LHCN-M2 (cell line): ENCODE measurements at regions not wholly inside any gene's neighbourhood (a gene's known extent, or its start where the extent isn't known, plus 50 kb on each side); places are given as distances from the start of the nearest gene placed in this dataset.
"Not testable (repeated sequence)": the region's sequence is repeated elsewhere in the genome, so short reads cannot be mapped to it uniquely, and the experiment has no call there.

Source experiments
- DNase-seq: peaks from one replicate; pipeline ENCODE4 v3.0.0-alpha.2; 2012; ENCODE audit warnings: low read depth

DNA sequence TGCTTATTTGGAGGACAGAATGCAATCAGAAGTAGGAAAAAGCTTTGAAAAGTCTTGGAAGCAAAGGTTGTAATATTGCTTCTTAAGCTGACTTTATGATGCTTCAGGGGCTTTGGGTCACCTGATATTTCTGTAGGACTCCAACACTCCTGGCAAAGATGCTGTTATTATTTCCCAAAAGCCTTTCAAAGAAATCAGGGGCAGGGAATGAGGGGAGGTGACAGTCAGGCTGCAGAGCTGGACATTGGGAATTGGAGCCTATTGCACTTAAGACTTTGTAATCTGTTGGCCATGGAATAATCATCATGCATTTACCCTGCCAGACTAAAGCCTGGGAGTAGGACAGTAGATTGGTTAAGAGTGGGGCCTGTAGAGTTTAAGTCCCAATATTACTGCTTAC, 168.3 kb upstream of the IL12B start:
- DNase-seq: no peak

DNA sequence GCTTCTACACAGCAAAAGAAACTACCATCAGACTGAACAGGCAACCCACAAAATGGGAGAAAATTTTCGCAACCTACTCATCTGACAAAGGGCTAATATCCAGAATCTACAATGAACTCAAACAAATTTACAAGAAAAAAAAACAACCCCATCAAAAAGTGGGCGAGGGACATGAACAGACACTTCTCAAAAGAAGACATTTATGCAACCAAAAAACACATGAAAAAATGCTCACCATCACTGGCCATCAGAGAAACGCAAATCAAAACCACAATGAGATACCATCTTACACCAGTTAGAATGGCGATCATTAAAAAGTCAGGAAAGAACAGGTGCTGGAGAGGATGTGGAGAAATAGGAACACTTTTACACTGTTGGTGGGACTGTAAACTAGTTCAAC, 171.8 kb upstream of the IL12B start:
- DNase-seq: not testable (repeated sequence)

DNA sequence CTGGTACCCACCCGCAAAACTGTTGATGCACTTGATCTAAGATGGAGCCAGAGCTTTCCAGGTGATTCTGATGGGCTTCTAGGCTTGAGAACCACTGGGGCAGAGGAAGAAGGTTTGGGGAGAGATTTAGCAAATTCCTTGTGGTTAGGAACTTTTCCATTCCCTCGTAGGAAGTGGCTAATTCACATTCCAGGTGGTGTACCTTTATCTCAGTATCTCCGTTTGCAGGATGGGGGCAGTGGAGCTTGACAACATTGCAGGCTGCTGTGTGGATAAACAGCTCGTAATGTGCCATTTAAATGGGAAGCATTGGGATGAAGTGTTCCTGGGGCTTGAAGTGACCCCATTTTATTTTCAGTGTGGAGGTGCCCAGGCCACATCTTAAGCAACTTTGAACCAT, 172.9 kb upstream of the IL12B start:
- DNase-seq: no peak

DNA sequence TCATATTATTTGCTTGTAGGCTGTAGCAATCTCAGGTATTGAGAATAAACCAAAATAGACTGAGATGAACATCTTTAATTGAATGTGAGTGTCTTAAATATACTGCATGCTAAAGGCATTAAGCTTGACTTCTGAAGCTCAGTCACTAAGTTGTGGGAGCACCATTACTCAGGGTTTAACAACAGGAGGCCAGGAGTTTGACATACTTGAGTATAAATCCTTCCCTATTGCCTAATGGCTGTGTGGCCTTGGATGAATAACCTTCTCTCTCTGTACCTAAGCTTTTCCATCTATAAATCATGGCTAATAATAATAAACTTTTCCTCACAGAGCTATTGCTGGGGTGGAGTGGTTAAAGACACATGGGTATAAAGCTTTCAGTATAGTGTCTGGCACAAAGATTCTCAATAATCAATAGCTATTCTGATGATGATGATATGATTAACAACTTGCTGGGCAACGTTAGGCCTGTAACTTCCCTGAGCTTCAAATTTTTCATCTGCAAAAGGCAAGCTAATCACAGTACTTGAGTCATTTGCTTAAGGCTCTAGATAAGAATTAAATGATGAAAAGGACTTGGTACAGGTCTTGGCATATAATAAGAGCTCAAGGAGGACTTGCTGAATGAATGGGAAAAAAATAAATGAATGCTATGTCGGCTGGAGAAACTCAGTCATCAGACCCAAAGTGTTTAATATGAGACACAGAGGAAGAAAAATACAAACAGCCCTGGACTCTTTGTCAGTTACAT, 174.0 kb upstream of the IL12B start:
- DNase-seq: peak; percentile 5

DNA sequence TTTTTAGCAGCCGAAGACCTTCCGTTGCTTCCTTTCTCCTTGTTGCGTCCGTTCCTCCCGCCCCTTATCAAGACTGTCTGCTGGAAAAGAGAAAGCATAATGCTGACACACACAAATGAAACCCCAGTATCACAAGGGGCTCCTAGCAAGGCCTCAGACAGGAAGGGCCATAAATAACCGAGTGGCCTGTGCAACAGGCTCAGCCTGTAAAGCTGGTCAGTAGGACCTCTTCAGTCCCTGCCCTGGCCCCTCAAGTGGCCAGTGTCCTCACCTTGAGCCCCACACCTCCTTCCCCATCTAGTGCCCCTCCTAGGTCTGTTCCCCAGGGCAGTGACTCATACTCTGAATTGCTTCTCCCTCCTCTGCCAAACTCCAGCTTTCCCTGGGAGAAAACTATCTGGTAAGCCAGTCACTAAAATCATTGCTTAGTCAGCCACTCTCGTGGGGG, 174.6 kb upstream of the IL12B start:
- peak; percentile 48 for DNase-seq

DNA sequence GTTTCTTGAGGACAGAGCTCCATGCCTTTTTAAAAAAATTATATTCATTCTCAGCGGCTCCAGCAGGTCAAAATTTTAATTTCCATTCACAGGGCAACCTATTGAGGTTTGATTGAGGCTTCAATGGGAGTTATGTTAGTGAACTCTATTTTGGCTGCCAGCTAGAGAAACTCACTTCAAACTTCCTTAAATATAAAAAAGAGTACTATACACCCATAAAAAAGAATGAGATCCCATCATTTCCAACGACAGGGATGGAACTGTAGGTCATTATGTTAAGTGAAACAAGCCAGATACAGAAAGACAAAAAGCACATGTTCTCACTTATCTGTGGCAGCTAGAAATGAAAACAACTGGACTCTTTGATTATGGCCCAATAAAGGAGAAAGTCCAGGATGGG, 176.8 kb upstream of the IL12B start:
- no peak for DNase-seq

DNA sequence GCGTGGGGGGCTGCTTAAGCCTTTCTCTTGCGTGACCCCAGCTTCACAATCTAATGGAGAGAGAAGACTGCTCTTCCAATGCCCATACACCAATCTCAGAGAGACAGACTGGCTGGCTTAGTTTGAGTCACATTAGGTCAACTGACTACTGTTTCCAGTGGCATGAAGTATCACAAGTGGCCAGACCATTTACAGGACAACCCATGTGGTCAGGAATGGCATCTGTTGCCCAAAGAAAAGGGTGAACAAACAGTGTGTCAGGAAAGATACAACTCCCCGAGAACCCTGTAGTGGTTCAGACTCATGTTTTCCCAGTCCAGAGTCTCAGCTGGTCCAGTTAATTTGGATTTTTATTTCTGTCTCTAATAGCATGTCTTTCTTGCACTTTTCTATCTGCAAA, 177.4 kb upstream of the IL12B start:
- DNase-seq: peak; percentile 26

DNA sequence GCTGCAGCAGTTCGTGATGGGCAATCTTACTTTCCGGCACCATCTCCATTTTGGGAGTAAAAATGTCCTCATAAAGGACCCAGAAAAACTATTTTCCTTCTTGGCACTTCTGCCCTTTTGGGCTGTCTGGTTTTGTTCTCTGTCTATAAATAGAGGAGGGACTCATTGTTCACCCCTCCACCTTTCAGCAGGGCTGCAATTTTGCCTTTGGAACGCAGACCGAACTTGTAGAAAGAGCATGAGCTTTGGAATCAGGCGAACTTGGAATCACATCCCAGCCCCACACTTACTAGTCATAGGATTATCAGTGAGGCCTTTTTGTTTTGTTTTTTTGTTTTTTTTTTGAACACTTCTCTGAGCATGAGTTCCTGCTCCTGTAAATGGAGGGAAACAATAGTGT, 178.1 kb upstream of the IL12B start:
- no peak for DNase-seq

DNA sequence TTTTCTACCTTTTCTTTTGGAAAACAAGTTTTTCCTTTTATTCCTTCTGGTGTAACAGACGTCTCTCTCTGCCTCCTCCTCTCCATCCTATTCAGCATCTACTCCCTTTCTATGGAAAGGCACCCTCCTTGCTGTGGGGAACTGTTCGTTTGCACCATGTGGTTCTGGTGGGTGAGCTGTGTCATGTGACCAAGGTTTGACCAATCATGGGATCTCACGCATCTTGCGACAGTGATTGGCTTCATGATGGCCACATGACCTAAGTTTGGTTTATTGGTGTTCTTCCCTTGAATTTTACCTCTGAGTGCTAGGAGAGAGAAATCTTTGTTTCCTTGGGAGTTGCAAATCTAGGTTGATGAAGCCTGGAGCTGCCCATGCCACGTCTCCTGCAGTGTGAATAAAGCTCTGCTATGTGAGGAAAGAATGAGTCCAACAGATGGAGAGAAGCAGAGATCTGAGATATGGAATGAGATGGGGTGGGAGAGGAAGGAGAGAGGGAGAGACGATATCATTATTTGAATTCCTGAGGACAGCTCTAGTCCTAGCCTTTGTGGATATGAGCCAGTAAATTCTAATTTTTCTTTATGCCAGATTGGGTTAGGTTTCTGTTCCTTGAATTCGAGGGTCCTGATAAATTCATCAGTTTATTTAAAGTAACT, 178.8 kb upstream of the IL12B start:
- DNase-seq: no peak

DNA sequence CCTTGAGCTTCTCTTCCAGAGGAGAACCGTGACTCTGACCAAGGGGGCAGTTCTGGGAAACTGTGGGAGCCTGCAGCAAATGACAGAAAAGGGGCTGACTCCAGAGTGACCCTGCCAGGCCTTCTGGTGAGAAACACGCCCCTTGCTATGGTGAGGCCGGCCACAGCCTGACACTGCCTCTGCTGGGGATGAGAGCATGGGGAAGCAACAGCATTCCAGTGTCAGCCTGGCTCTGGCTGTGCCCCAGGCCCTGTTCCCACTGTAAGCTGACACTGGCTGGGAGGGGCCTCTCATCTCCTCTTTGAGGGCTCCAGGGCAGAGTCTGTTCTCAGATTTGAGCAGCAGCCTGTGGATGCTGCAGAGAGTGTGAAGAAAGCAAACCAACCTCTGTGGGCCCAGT, 180.0 kb upstream of the IL12B start:
- peak; percentile 66 for DNase-seq

DNA sequence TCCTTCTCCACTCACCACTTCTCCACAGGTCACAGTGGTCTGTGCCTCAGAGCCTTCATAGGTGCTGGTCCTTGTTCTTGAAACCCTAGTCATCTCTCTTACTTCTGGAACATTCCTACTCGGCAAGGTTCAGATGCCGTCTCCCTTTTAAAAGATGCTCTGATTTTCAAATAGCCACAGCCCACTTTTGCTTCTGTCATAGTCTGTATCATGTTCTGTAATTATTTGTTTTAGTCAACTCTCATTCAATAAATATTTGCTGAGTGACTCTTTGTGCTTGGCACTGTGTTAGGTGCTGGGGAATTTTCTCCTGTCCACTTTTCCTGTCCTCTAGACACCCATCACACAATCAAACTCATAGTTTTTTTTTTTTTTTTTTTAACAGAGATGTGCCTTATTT, 181.3 kb upstream of the IL12B start:
- no peak for DNase-seq

DNA sequence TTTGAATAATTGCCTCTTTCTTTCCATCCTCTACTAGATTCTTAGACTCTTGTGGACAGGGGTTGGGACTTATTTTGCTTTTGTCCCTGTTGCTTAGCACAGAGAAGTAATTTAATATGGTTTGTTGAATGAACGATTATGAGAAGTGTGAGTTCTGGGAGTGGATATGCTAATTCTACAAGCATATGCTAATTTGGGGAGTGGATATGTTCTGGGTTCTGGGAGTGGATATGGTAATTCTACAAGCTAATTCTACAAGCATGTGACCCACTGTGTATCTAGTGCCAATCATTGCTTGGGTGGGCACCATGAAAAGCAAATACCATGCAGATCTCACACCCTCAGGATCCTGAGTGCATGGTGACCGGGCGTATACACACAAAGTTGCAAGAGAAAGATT, 181.8 kb upstream of the IL12B start:
- no peak for DNase-seq

DNA sequence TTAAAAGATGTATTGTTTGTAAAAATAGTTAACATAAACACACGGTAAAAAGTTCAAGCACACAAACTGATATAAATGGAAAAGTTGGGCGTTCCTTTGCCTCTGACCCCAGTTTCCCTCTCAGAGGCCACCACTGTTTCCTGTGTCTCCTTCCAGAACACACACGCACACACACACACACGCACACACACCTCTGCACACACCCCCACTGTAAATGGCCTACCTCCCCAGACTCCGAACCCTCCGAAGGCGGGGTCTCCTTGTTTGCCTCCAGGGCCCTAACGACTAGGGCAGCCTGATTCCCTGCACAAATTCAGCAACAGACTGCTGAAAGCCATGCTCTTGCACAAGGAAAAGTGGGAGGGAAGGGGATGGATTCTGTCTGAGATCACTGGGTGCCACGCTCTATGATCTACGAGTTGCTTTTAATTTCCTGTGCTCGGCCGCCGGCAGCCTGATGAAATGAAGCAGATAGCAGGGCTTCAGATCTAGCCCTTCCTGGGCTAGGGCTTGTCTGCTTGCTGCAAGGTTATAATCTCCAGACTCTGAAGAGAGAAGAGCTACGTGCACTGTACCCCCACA, 184.0 kb upstream of the IL12B start:
- no peak for DNase-seq

DNA sequence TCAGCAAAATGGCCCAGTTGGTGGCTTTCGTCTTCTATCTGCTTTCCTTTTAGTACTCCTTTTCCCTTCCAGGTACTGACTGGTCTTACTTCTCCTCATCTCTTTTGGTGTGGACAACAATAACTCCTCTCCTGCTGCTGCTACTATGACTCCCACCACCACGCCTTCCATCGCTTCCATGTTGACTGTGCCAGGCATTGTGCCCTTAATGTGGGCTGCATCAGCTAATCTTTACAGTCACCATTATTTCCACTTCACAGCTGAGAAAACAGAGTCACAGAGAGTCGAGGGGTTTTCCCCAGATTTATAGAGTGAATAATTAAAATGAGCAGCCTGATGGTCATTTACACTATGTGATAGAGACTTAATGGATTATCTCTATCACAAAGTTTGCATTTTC, 184.9 kb upstream of the IL12B start:
- DNase-seq: no peak

DNA sequence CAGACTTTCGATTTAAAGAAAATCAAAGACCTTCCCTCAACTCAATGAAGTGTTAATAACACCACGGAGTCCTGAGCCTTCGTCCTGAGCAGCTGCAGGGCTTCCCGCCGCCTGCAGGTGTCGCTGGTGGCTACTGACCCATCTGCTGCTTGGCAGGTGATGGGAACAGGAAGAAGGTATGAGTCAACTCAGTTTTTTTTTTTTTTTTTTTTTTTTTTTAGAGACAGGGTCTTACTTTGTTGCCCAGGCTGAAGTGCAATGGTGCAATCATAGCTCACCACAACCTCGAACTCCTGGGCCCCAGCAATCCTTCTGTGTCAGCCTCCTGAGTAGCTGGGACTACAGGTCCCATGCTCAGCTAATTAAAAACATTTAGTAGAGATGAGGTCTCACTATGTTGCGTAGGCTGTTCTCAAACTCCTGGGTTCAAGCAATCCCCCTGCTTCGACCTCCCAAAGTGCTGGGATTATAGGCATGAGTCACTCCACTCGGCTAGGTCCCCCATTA, 185.7 kb upstream of the IL12B start:
- DNase-seq: peak; percentile 52

DNA sequence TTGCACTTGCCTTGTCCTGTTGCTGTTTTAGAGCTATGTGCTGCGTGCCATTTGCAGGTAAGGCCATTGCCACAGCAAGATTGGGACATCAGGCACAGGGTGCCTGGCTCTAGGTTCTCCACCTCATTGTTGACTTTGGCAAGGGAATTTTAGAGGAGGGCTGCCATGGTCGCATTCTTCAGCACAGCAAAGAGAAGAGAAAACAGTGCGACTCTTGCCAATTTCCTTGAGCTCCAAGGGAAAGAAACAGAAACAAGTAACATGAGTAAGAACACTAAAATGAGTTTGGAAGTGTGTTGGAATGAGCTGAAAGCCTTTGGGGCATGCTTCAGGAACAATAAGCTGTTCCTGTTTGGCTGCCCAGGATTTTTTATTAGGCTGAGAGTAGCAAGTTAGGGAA, 188.1 kb upstream of the IL12B start:
- DNase-seq: no peak

DNA sequence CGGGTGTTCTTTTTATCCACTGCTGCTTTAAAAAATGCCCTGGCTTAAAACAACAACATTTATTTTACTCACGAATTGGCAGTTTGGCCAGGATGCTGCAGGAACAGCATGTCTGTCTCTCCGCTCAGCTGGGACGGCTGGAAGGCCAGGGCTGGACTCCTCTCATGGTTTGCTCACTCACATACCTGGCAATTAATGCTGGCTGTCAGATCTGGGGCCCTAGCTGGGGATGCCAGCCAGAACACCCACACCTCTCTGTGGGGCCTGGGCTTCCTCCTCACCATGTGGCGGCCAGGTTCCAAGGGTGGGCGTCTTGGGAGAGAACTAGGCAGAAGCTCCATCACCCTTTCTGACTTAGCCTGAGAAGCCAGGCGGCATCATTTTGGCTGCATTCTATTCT, 189.1 kb upstream of the IL12B start:
- DNase-seq: no peak

DNA sequence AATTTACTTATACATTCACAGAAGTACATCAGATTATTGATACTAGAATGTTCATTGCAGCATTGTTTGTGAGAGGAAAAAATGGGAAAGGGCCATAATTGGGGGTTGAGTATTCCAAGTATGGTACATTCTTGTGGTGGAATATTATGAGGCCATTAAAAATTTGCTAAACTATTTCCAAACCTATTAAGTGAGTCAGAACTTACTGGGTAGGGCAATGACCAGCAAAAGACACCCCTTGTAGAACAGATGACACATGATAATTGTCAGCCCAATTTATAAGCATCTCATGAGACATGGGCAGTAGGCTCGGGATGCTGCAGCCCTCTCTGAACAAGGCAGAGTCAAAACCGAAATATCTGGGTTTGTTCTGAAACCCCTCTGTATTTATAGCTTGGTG, 192.6 kb upstream of the IL12B start:
- DNase-seq: no peak

DNA sequence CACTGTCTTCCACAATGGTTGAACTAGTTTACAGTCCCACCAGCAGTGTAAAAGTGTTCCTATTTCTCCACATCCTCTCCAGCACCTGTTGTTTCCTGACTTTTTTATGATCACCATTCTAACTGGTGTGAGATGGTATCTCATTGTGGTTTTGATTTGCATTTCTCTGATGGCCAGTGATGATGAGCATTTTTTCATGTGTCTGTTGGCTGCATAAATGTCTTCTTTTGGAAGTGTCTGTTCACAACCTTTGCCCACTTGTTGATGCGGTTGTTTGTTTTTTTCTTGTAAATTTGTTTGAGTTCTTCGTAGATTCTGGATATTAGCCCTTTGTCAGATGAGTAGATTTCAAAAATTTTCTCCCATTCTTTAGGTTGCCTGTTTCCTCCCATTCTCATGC, 194.0 kb upstream of the IL12B start:
- DNase-seq: not testable (repeated sequence)

DNA sequence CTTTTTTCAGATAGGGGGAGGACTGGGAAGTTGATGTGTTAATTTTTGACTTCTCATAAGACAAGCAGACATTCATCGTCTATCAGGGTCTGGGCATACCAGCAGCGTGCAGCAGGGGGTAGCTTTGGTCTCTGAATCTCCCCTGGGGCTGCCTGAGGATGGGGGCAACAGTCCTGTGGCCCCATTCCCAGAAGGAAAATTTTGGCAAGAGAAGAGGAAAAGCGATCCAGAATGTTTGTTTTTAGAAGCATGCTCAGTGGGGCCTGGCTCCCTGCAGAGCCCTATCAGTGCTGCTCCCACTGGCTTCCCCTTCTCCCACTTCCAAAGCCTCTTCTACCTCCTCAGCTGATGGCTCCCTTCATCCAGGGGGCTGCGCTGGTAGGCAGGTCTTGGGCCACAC, 194.8 kb upstream of the IL12B start:
- DNase-seq: no peak

DNA sequence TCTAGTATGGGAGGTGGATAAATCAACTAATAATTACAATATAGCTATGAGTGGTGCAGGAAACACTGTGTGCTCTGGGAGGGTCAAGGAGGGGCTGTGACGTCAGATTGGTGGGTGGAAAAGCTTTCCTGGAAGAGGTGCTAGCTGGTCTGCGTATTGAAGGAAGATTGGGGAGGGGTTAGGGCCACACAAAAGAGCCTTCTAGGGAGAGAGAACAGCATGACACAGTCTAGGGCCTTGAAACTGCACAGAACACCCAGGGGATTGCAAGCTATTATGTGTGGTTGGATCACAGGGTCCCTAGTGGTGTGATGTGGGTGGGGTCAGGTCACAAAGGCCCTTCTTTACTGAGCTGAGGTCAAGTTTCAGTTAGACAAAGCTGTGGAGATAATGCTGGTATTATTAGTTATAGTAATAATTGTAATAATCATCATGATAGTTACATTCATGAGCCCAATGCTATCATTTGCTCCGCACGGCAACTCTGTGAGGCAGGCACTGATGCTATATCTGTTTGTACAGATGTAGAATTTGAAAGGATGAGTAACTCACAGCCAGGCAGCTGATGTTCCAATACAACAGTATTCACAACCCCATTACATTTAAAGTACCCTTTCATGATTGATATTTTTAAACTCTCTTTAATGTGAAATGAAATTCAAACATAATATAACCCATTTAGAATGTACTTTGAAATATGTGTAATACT, 197.4 kb upstream of the IL12B start:
- no peak for DNase-seq

DNA sequence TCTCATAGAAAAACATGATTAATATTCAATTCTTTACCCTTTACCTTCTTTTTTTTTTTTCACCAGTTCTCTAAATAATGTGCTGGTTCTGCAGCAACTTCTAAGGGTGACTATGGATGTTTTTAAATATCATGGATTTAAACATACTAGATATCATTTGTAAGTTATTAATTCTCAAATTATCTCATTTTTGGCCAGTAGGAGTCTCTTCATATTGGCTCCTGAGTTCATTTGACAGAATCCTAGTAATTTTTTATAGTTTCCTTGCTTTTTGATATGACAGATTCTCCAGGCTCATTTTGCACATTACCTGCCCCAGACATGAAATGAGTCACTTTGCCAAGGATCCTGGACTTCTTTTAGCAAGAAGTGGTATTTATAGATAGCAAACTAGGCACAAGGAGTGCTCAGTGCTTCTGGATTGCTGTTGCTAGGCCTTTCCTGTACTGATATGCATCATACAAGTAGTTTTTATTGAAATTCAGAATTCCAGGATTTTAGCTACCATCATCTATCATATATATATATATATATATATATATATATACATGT, 201.3 kb upstream of the IL12B start:
- peak; percentile 12 for DNase-seq
